ENCODE measurements at regions not wholly inside any gene's neighbourhood (a gene's known extent, or its start where the extent isn't known, plus 50 kb on each side); places are given as distances from the start of the nearest gene placed in this dataset.

DNA sequence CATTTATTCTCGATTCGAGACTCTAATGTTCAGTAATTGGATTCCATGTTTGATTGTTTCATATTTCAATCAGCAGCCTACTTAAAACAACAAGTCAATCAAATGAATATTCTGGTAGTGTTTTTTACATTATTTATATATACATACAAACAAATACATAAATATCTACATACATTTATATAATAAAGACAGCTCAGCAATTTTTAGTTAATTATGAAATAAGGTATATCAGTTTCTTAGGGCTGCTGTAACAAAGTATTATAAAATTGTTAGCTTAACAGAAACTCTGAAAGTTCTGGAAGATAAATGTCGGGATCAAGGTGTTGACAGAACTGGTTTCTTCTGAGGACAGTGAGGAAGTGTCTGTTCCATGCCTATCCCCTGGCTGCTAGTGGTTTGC is 105.9 kb downstream of the MGST1 start (continued):
- TF ChIP-seq, protein P1, sequence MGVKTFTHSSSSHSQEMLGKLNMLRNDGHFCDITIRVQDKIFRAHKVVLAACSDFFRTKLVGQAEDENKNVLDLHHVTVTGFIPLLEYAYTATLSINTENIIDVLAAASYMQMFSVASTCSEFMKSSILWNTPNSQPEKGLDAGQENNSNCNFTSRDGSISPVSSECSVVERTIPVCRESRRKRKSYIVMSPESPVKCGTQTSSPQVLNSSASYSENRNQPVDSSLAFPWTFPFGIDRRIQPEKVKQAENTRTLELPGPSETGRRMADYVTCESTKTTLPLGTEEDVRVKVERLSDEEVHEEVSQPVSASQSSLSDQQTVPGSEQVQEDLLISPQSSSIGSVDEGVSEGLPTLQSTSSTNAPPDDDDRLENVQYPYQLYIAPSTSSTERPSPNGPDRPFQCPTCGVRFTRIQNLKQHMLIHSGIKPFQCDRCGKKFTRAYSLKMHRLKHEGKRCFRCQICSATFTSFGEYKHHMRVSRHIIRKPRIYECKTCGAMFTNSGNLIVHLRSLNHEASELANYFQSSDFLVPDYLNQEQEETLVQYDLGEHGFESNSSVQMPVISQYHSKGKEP (tag by site-specific recombination; IDR thresholded peaks at IDR 0.05), result no peak
- TF ChIP-seq ZNF112 (tag by site-specific recombination; IDR thresholded peaks at IDR 0.05), result no peak
- TF ChIP-seq ZNF571 (tag by site-specific recombination; IDR thresholded peaks at IDR 0.05), result no peak
- no peak for TF ChIP-seq ZNF324 (tag by site-specific recombination; IDR thresholded peaks at IDR 0.05)
- no peak for TF ChIP-seq ZNF248 (tag by site-specific recombination; IDR thresholded peaks at IDR 0.05)

DNA sequence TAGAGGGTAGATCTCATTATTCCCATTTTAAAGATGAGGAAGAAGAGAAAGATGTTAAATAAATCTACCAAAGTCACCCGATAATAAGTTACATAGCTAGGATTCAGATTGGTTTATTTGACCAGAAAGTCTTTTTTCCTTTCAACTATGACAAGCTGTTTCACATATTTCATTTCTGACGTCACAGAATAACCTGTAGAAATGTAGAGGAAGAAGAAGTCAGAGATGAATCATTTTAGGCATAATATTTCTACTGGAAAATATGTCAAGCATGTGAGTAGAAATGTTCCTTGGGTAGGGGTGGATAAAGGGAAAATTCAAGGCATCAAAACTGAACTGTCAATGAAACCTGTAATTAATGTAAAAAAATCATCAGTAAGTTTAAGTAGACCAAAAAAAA is 107.0 kb downstream of the MGST1 start:
- TF ChIP-seq ZNF701 (tag by site-specific recombination; IDR thresholded peaks at IDR 0.05), result no peak
- TF ChIP-seq ZFP41 (tag by site-specific recombination; IDR thresholded peaks at IDR 0.05; ENCODE audit: borderline replicate concordance), result no peak
- TF ChIP-seq, protein P2, sequence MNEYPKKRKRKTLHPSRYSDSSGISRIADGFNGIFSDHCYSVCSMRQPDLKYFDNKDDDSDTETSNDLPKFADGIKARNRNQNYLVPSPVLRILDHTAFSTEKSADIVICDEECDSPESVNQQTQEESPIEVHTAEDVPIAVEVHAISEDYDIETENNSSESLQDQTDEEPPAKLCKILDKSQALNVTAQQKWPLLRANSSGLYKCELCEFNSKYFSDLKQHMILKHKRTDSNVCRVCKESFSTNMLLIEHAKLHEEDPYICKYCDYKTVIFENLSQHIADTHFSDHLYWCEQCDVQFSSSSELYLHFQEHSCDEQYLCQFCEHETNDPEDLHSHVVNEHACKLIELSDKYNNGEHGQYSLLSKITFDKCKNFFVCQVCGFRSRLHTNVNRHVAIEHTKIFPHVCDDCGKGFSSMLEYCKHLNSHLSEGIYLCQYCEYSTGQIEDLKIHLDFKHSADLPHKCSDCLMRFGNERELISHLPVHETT (tag by site-specific recombination; IDR thresholded peaks at IDR 0.05), result no peak
- TF ChIP-seq ZNF23 (tag by site-specific recombination; IDR thresholded peaks at IDR 0.05; ENCODE audit: borderline replicate concordance), result no peak
- no peak for TF ChIP-seq TRIM28 (IDR thresholded peaks at IDR 0.05; ENCODE audit: borderline replicate concordance, low read length)
- no peak for TF ChIP-seq ZNF350 (tag by site-specific recombination; IDR thresholded peaks at IDR 0.05)
- TF ChIP-seq, protein P3, sequence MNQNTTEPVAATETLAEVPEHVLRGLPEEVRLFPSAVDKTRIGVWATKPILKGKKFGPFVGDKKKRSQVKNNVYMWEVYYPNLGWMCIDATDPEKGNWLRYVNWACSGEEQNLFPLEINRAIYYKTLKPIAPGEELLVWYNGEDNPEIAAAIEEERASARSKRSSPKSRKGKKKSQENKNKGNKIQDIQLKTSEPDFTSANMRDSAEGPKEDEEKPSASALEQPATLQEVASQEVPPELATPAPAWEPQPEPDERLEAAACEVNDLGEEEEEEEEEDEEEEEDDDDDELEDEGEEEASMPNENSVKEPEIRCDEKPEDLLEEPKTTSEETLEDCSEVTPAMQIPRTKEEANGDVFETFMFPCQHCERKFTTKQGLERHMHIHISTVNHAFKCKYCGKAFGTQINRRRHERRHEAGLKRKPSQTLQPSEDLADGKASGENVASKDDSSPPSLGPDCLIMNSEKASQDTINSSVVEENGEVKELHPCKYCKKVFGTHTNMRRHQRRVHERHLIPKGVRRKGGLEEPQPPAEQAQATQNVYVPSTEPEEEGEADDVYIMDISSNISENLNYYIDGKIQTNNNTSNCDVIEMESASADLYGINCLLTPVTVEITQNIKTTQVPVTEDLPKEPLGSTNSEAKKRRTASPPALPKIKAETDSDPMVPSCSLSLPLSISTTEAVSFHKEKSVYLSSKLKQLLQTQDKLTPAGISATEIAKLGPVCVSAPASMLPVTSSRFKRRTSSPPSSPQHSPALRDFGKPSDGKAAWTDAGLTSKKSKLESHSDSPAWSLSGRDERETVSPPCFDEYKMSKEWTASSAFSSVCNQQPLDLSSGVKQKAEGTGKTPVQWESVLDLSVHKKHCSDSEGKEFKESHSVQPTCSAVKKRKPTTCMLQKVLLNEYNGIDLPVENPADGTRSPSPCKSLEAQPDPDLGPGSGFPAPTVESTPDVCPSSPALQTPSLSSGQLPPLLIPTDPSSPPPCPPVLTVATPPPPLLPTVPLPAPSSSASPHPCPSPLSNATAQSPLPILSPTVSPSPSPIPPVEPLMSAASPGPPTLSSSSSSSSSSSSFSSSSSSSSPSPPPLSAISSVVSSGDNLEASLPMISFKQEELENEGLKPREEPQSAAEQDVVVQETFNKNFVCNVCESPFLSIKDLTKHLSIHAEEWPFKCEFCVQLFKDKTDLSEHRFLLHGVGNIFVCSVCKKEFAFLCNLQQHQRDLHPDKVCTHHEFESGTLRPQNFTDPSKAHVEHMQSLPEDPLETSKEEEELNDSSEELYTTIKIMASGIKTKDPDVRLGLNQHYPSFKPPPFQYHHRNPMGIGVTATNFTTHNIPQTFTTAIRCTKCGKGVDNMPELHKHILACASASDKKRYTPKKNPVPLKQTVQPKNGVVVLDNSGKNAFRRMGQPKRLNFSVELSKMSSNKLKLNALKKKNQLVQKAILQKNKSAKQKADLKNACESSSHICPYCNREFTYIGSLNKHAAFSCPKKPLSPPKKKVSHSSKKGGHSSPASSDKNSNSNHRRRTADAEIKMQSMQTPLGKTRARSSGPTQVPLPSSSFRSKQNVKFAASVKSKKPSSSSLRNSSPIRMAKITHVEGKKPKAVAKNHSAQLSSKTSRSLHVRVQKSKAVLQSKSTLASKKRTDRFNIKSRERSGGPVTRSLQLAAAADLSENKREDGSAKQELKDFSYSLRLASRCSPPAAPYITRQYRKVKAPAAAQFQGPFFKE (tag by site-specific recombination; IDR thresholded peaks at IDR 0.05; ENCODE audit: borderline replicate concordance), result no peak
- no peak for TF ChIP-seq ZNF10 (tag by site-specific recombination; IDR thresholded peaks at IDR 0.05)
- TF ChIP-seq ZNF426 (tag by site-specific recombination; IDR thresholded peaks at IDR 0.05), result no peak
- no peak for TF ChIP-seq FEZF1 (tag by site-specific recombination; IDR thresholded peaks at IDR 0.05)
- no peak for TF ChIP-seq ZNF830 (tag by site-specific recombination; IDR thresholded peaks at IDR 0.05; ENCODE audit: low read depth)
- Histone ChIP-seq H3K36me3 (ENCODE audit: control insufficient read depth in 2 of 2, insufficient read depth in 1 of 2, low read length in 2 of 2) (no peaks in the 10 kb centered on the region), H3K27ac (ENCODE audit: extremely low read depth, low read depth, low read length) (no peak overlapping the region), H3K4me1 (ENCODE audit: control insufficient read depth, insufficient read depth, low read length) (no peaks in the 10 kb centered on the region), H3K9me3 (ENCODE audit: control insufficient read depth, insufficient read depth, low read depth, low read length) (no peaks in the 10 kb centered on the region), H3K4me3 (ENCODE audit: low read depth, low read length) (no peak overlapping the region)
- ChIA-PET CTCF (no interaction called here), POLR2A (no interaction called here)
